Sciatic nerve (tissue), 2 donors: ENCODE measurements at regions not wholly inside any gene's neighbourhood (a gene's known extent, or its start where the extent isn't known, plus 50 kb on each side); places are given as distances from the start of the nearest gene placed in this dataset.
"Not testable (repeated sequence)": the region's sequence is repeated elsewhere in the genome, so short reads cannot be mapped to it uniquely, and the experiment has no call there.

Experiments
- ATAC-seq: fragments of 200-7000 bp; cut with Tn5 transposase; one replicate; pipeline ENCODE4 v1.9.1; 2020; ENCODE audit warnings: mild to moderate bottlenecking, moderate library complexity
- DNase-seq: peaks from one replicate; pipeline ENCODE4 v3.0.0-alpha.2; 2020; ENCODE audit warnings: low spot score
- intact Hi-C: fragments of 100-400 bp; cut with DNase I; formaldehyde crosslinking; loops from one replicate; pipeline ENCODE4 v1.14.2; 2022
- donor health status: DM: no; HTN: no; CAD: no.
- donor health status: DM: no; HTN: no; CAD: no.

- intact Hi-C loops: loop anchor here (10.0 kb wide), 1 partner anchor 69 kb away; no protein-coding TSS in a partner anchor
- DNase-seq (no peak), ATAC-seq (no peak)
Measured at GRCh38 chr11:122025757-122026156, 90.3 kb downstream of the BLID start.

- no peak for DNase-seq
Measured at GRCh38 chr11:122024278-122024677, 91.7 kb downstream of the BLID start.

GRCh38 chr11:122023614-122024250 is 92.3 kb downstream of the BLID start:
- ATAC-seq: peak; percentile 72
- DNase-seq: no peak
- intact Hi-C loops: loop anchor here (10.0 kb wide), 1 partner anchor 71 kb away; no protein-coding TSS in a partner anchor

More at GRCh38 chr11:122024278-122024677, 91.7 kb downstream of the BLID start:
- peak; percentile 12 for ATAC-seq
- intact Hi-C loops: loop anchor here (10.0 kb wide), 1 partner anchor 71 kb away; no protein-coding TSS in a partner anchor

- intact Hi-C loops: loop anchor here (10.0 kb wide), 1 partner anchor 72 kb away; no protein-coding TSS in a partner anchor
- ATAC-seq: no peak
- no peak for DNase-seq
Measured at GRCh38 chr11:122022646-122023045, 93.4 kb downstream of the BLID start.

- ATAC-seq: no peak
- DNase-seq: no peak
- intact Hi-C loops: loop anchor here (10.0 kb wide), 1 partner anchor 74 kb away; no protein-coding TSS in a partner anchor
Measured at GRCh38 chr11:122020902-122021301, 95.1 kb downstream of the BLID start.

- ATAC-seq: no peak
- intact Hi-C loops: loop anchor here (10.0 kb wide), 1 partner anchor 75 kb away; no protein-coding TSS in a partner anchor
- no peak for DNase-seq
Measured at GRCh38 chr11:122019908-122020694, 95.9 kb downstream of the BLID start.

- DNase-seq (peak; percentile 66), ATAC-seq (peak; percentile 87)
- intact Hi-C loops: no loop called here
Measured at GRCh38 chr11:122007601-122008071, 108.4 kb downstream of the BLID start.

- intact Hi-C loops: no loop called here
- ATAC-seq (no peak), DNase-seq (no peak)
Measured at GRCh38 chr11:122004446-122004845, 111.6 kb downstream of the BLID start.

- no peak for DNase-seq
- intact Hi-C loops: no loop called here
- no peak for ATAC-seq
Measured at GRCh38 chr11:122002926-122003325, 113.1 kb downstream of the BLID start.

- DNase-seq: no peak
- no peak for ATAC-seq
- intact Hi-C loops: no loop called here
Measured at GRCh38 chr11:122002047-122002446, 114.0 kb downstream of the BLID start.

- intact Hi-C loops: no loop called here
- ATAC-seq (no peak), DNase-seq (no peak)
Measured at GRCh38 chr11:121999651-122000050, 116.4 kb downstream of the BLID start.

- ATAC-seq (no peak), DNase-seq (no peak)
- intact Hi-C loops: no loop called here
Measured at GRCh38 chr11:121996574-121996973, 119.4 kb downstream of the BLID start.

GRCh38 chr11:121983901-121984300 is 132.1 kb downstream of the BLID start:
- ATAC-seq: no peak
- intact Hi-C loops: no loop called here
- DNase-seq: no peak

GRCh38 chr11:121977914-121978313 is 138.1 kb downstream of the BLID start:
- intact Hi-C loops, DNase-seq, ATAC-seq: not testable (repeated sequence)

GRCh38 chr11:121968638-121969037 is 147.4 kb downstream of the BLID start:
- DNase-seq (no peak), ATAC-seq (no peak)
- intact Hi-C loops: no loop called here

GRCh38 chr11:121967131-121967704 is 148.8 kb downstream of the BLID start:
- ATAC-seq: peak; percentile 91
- intact Hi-C loops: no loop called here
- DNase-seq: no peak

GRCh38 chr11:121965330-121965729 is 150.7 kb downstream of the BLID start:
- intact Hi-C loops: no loop called here
- no peak for DNase-seq
- no peak for ATAC-seq

GRCh38 chr11:121964591-121964990 is 151.4 kb downstream of the BLID start:
- intact Hi-C loops: no loop called here
- DNase-seq: no peak
- ATAC-seq: no peak

- intact Hi-C loops, ATAC-seq, DNase-seq: not testable (repeated sequence)
Measured at GRCh38 chr11:121963846-121964245, 152.2 kb downstream of the BLID start.
